Panc1 (cell line): ENCODE measurements at regions not wholly inside any gene's neighbourhood (a gene's known extent, or its start where the extent isn't known, plus 50 kb on each side); places are given as distances from the start of the nearest gene placed in this dataset.

Experiments
- ATAC-seq: fragments of 200-7000 bp; cut with Tn5 transposase; 2 replicates; pipeline ENCODE4 v1.9.1; 2020; ENCODE audit warnings: mild to moderate bottlenecking, moderate library complexity
- BruUV-seq: library from RNA; stranded (reverse); fragments of 400-500 nt; replicated peaks from 2 replicates; lab custom pipeline; 2021; lab: Mats Ljungman, UMichigan
- CTCF ChIA-PET: fragments of 300-600 bp; sonication (Branson Sonifier 250); formaldehyde crosslinking; loops from one replicate; lab custom pipeline; 2022; ENCODE audit warnings: antibody characterized with exemption; lab: Charles Lee
- POLR2A ChIA-PET: fragments of 300-600 bp; sonication (Branson Sonifier 250); formaldehyde crosslinking; loops from one replicate; lab custom pipeline; 2022; ENCODE audit warnings: antibody characterized with exemption; lab: Charles Lee
- DNase-seq: peaks from one replicate; pipeline ENCODE4 v3.0.0-alpha.2; 2010; ENCODE audit warnings: low read depth, low spot score
- H3K27ac ChIP-seq: 2 replicates; pipeline ENCODE4 v1.5.1; 2011; ENCODE audit warnings: mild to moderate bottlenecking, low read length, inconsistent platforms
- H3K27me3 ChIP-seq: fragments of 200-500 bp; sonication (Bioruptor generic); 2 replicates; pipeline ENCODE4 v1.6.0; 2014; ENCODE audit warnings: low read length, inconsistent platforms; ENCODE audit not compliant: control insufficient read depth, insufficient read depth
- H3K36me3 ChIP-seq: fragments of 200-500 bp; sonication (Bioruptor generic); 2 replicates; pipeline ENCODE4 v1.5.1; 2014; ENCODE audit warnings: inconsistent platforms, mild to moderate bottlenecking, low read length, moderate library complexity; ENCODE audit not compliant: control insufficient read depth, insufficient read depth
- H3K4me1 ChIP-seq: 2 replicates; pipeline ENCODE4 v1.5.1; 2011; ENCODE audit warnings: inconsistent platforms, mild to moderate bottlenecking, low read length, moderate library complexity; ENCODE audit not compliant: control insufficient read depth, insufficient read depth
- H3K4me3 ChIP-seq, 2 experiments: 2 replicates each; pipeline ENCODE4 v1.5.1; 2011 to 2012; ENCODE audit warnings: low read depth in 2 of 2, low read length in 2 of 2, mild to moderate bottlenecking in 2 of 2, inconsistent platforms in 1 of 2, moderate library complexity in 1 of 2
- H3K9me3 ChIP-seq: fragments of 200-500 bp; sonication (Bioruptor generic); 2 replicates; pipeline ENCODE4 v1.5.1; 2014; ENCODE audit warnings: low read depth, mild to moderate bottlenecking, inconsistent platforms, low read length, moderate library complexity; ENCODE audit not compliant: control insufficient read depth, insufficient read depth
- CTCF ChIP-seq: fragments of 450-650 bp; IDR thresholded peaks from 2 replicates; pipeline ENCODE4 v1.5.1; 2017; ENCODE audit warnings: mild to moderate bottlenecking
- POLR2AphosphoS5 ChIP-seq: IDR thresholded peaks from 2 replicates; pipeline ENCODE4 v1.6.1; 2012; ENCODE audit warnings: mild to moderate bottlenecking, low read depth, low read length, moderate library complexity
- REST ChIP-seq, 2 experiments: IDR thresholded peaks; 2 replicates each; pipeline ENCODE4 v1.6.1; 2011 to 2012; ENCODE audit warnings: low read depth in 2 of 2, control low read depth in 1 of 2, low read length in 1 of 2, mild to moderate bottlenecking in 1 of 2, moderate library complexity in 1 of 2; ENCODE audit not compliant: insufficient read depth in 1 of 2
- SIN3A ChIP-seq: IDR thresholded peaks from 2 replicates; pipeline ENCODE4 v1.6.1; 2012; ENCODE audit warnings: low read depth, mild to moderate bottlenecking, low read length, moderate library complexity, borderline replicate concordance; ENCODE audit not compliant: insufficient read depth
- TCF7L2 ChIP-seq: IDR thresholded peaks from 2 replicates; pipeline ENCODE4 v1.6.1; 2011; ENCODE audit warnings: mild to moderate bottlenecking, low read depth, low read length, inconsistent platforms
- in situ Hi-C: cut with HindIII; loops from 2 replicates; pipeline ENCODE4 v1.10.0; 2016; ENCODE audit warnings: low sequenced_read_pairs, low pct_unique_long_range_greater_than_20kb
- intact Hi-C: fragments of 100-400 bp; cut with micrococcal nuclease; formaldehyde crosslinking; loops from one replicate; pipeline ENCODE4 v1.10.0; 2022; ENCODE audit not compliant: unreplicated experiment

GRCh38 chrX:113195949-113196348 is 355.3 kb upstream of the AMOT start:
- no peak for DNase-seq

GRCh38 chrX:113192418-113192817 is 351.8 kb upstream of the AMOT start:
- in situ Hi-C loops = no loop called here

More at GRCh38 chrX:113195949-113196348, 355.3 kb upstream of the AMOT start:
- intact Hi-C loops (no loop called here), in situ Hi-C loops (no loop called here)
- POLR2A ChIA-PET = interaction anchor here (0.7 kb wide), 1 partner anchor 240 kb away, joined by 3 read pairs; no protein-coding TSS in a partner anchor
- no peak overlapping the region for H3K27ac ChIP-seq
- H3K4me3 ChIP-seq = no peak overlapping the region
- H3K9me3 ChIP-seq = no peaks in the 10 kb centered on the region
- BruUV-seq = no TSS peak
- H3K27me3 ChIP-seq = no peaks in the 10 kb centered on the region
- no peaks in the 10 kb centered on the region for H3K4me1 ChIP-seq
- no peak for TF ChIP-seq REST (IDR thresholded peaks at IDR 0.05; ENCODE audit: insufficient read depth in 1 of 2, low read depth in 2 of 2, low read length in 1 of 2)
- TF ChIP-seq TCF7L2 = no peak
- no peak for TF ChIP-seq CTCF
- TF ChIP-seq SIN3A = no peak
- TF ChIP-seq POLR2AphosphoS5 = no peak
- H3K36me3 ChIP-seq = no peaks in the 10 kb centered on the region
- no peak for ATAC-seq
- CTCF ChIA-PET = no interaction called here

GRCh38 chrX:113157496-113157895 is 316.9 kb upstream of the AMOT start:
- BruUV-seq = no TSS peak
- Histone ChIP-seq H3K4me3 (no peak overlapping the region), H3K27me3 (no peaks in the 10 kb centered on the region), H3K9me3 (no peaks in the 10 kb centered on the region), H3K4me1 (no peaks in the 10 kb centered on the region), H3K27ac (no peak overlapping the region), H3K36me3 (no peaks in the 10 kb centered on the region)
- DNase-seq (no peak), ATAC-seq (no peak)
- ChIA-PET POLR2A (no interaction called here), CTCF (interaction anchor here (0.6 kb wide), 1 partner anchor 890 kb away, joined by 5 read pairs; no protein-coding TSS in a partner anchor)
- in situ Hi-C loops = no loop called here
- TF ChIP-seq TCF7L2 = no peak
- TF ChIP-seq CTCF = no peak
- TF ChIP-seq SIN3A = no peak
- no peak for TF ChIP-seq POLR2AphosphoS5
- TF ChIP-seq REST (IDR thresholded peaks at IDR 0.05; ENCODE audit: insufficient read depth in 1 of 2, low read depth in 2 of 2, low read length in 1 of 2) = no peak
- intact Hi-C loops = no loop called here

More at GRCh38 chrX:113192418-113192817, 351.8 kb upstream of the AMOT start:
- POLR2A ChIA-PET = no interaction called here
- ATAC-seq = no peak
- no peaks in the 10 kb centered on the region for H3K36me3 ChIP-seq
- H3K27me3 ChIP-seq = no peaks in the 10 kb centered on the region
- no TSS peak for BruUV-seq
- no peak for DNase-seq
- H3K27ac ChIP-seq = no peak overlapping the region
- TF ChIP-seq POLR2AphosphoS5 = no peak
- intact Hi-C loops = no loop called here
- CTCF ChIA-PET = no interaction called here
- no peaks in the 10 kb centered on the region for H3K4me1 ChIP-seq
- no peaks in the 10 kb centered on the region for H3K9me3 ChIP-seq
- no peak overlapping the region for H3K4me3 ChIP-seq
